Stomach (tissue), 4 donors: ENCODE measurements at regions not wholly inside any gene's neighbourhood (a gene's known extent, or its start where the extent isn't known, plus 50 kb on each side); places are given as distances from the start of the nearest gene placed in this dataset.

Source experiments
- CTCF ChIP-seq, 7 experiments: fragments of 450-650 bp in 4 of 7; fragments of 200-600 bp in 3 of 7; sonication (generic) in 3 of 7; IDR thresholded peaks; one replicate each; pipeline ENCODE4 v1.5.1; 2016 to 2019; ENCODE audit warnings: antibody characterized with exemption in 7 of 7, control low read depth in 2 of 7, mild to moderate bottlenecking in 1 of 7
- EP300 ChIP-seq: sonication (generic); formaldehyde crosslinking; IDR thresholded peaks from one replicate; pipeline ENCODE4 v1.6.1; 2017; ENCODE audit warnings: antibody characterized with exemption
- POLR2A ChIP-seq, 4 donors: fragments of 450-650 bp; IDR thresholded peaks; one replicate each; pipeline ENCODE4 v1.6.1; 2016; ENCODE audit warnings: antibody characterized with exemption in 4 of 4, control low read depth in 2 of 4, mild to moderate bottlenecking in 1 of 4, moderate library complexity in 1 of 4
- POLR2AphosphoS5 ChIP-seq, 3 donors: sonication (generic); formaldehyde crosslinking; IDR thresholded peaks; one replicate each; pipeline ENCODE4 v1.6.1; 2016; ENCODE audit warnings: antibody characterized with exemption in 3 of 3

- TF ChIP-seq POLR2AphosphoS5 (IDR thresholded peaks at IDR 0.05) (no peak), EP300 (no peak), POLR2A (IDR thresholded peaks at IDR 0.05) (no peak), CTCF (IDR thresholded peaks at IDR 0.05) (no peak)
Observed at GRCh38 chr14:97350415-97350814, 553.2 kb downstream of the VRK1 start.
